NCI-H2227 (cell line): ENCODE measurements at regions not wholly inside any gene's neighbourhood (a gene's known extent, or its start where the extent isn't known, plus 50 kb on each side); places are given as distances from the start of the nearest gene placed in this dataset.
"Not testable (repeated sequence)": the region's sequence is repeated elsewhere in the genome, so short reads cannot be mapped to it uniquely, and the experiment has no call there.

Experiments used
- DNase-seq: peaks from one replicate; lab custom pipeline; 2025; ENCODE audit not compliant: unreplicated experiment; lab: John Stamatoyannopoulos, UW

DNA sequence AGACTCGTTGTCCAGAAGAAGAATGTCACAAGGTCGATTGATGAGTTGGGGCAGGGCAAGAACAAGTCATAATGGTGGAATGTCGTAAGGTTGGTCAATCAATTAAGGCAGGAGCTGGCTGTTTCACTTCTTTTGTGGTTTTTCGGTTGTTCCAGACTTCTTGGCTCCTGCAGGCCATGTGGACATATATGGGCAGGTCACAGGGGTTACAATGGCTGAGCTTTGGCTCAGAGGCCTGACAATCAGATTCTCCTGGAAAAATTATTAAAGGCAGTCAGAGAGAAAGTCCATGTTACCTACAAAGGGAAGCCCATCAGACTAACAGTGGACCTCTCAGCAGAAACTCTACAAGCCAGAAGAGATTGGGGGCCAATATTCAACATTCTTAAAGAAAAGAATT, 785.3 kb downstream of the METTL4 start:
- DNase-seq = not testable (repeated sequence)

DNA sequence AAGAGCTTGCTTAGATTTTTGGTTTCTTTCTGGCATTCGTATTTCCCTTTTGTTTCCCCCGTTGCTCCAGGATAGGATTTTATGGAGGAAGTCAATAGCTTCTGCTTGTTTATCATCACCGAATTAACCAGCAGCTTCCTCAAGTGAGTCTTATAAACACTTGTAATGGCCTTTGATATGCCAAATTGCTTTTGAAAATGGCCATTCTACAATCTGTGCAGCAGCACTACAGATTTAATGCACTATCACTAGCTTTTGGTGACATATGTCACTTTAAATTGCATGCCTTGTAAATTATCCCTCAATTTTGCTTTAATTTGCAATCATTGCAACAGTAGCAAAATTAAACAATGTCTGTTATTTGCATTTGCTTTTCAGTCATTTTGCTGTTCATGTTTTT, 774.7 kb downstream of the METTL4 start:
- DNase-seq = no peak

DNA sequence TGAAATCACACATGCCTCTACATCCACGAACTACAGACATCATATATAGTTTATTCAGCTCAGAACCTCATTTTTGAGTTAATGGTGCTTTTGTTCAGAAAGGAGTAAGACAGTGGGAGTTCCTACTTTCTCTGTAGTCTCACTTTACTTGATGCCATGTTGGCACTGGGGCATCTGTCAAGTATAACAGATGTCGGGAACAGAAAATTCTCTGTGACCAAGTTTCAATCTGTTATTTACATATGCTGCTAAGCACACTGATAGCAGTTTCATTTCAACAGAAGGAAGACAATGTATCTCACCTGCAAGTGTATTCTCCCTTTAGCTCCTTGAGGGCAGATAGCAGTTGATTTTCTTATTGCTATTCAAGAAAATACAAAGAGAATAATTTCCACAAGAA, 774.1 kb downstream of the METTL4 start:
- DNase-seq = no peak

DNA sequence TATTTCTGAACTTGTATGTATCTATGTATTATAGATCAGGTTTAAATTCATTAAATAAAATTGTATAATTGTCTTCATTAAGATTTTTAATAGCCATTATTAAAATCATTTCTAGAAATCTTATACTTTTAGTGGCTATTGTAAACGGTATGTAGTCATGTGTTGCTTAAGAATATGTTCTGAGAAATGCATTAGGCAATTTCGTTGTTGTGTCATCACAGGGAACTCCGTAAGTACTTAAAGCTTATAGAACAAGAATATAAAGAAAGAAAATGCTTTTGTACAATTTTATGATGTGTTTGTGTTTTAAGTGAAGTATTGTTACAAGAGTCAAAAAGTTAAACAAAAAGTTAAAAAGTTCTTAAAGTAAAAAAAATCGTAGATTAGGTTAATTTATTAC, 765.8 kb downstream of the METTL4 start:
- DNase-seq = no peak

DNA sequence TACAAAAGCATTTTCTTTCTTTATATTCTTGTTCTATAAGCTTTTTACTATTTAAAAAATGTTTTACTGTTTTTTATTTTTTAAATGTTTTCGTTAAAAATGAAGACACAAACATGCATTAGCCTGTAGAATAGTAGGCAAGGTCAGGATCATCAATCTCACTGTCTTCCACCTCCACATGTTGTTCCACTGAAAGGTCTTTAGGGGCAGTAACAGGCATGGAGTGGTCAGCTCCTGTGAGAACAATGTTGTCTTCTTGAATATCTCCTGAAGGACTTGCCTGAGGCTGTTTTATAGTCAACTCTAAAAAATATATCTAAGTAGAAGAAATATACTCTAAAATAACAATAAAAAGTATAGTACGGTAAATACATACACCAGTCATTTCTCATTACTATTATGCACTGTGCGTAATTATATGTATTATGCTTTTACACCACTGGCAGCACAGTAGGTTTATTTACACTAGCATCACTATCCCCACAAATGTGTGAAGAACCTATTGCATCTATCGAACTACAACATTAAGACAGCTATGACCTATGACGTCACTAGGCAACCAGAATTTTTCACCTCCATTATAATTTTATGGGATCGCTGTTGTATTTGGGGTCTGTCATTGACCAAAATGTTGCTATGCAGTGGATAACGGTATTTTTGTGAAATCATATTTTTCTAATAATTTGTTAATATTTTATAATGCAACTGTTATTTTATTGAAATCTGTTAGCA, 764.3 kb downstream of the METTL4 start:
- DNase-seq = no peak

DNA sequence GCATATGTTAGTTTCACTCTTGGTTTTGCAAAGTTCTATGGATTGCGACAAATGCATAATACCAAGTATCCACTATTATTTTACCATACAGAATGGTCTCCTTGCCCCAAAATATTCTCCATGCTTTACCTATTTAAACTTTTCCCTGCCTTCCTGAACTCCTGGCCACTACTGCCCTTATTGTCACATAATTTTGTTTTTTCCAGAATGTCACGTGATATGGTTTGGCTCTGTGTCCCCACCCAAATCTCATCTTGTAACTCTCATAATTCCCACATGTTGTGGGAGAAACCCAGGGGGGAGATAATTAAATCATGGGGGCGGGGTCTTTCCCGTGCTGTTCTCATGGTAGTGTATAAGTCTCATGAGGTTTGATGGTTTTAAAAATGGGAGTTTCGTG, 760.0 kb downstream of the METTL4 start:
- no peak for DNase-seq

DNA sequence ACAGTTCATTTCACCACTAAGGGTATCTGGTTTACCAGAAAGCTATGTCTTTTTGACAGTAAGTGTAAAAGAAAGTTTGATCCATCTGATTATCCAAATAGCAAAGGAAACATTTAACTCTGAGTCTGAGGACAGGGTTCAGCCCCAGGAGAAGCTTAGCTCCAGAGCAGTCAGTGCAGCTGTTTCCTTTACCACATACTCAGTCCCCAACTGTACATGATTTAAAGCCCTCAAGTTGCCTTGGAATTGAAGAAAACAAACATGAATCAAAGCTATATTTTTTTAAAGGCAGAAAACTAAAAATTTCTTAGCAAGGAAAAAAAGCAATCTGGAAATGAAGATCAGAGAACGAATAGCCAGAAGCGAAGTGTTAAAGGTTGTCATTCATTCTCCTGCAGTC, 746.0 kb downstream of the METTL4 start:
- DNase-seq = no peak

DNA sequence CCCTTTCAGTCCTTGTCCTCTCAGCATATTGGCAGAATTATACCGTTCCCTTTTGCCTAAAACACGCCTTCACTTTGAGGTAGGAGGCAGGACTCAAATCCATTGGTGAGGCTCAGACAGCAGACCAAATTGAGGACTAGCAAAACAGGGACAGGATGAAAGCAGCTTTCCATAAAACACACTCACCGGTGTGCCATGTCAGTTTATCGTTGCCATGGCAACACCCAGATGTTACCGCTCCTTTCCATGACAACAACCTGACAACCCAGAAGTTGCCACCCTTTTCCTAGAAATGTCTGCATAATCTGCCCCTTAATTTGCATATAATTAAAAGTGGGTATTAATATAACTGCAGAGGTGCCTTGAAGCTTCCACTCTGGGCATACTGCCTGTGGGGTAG, 730.4 kb downstream of the METTL4 start:
- DNase-seq = no peak

DNA sequence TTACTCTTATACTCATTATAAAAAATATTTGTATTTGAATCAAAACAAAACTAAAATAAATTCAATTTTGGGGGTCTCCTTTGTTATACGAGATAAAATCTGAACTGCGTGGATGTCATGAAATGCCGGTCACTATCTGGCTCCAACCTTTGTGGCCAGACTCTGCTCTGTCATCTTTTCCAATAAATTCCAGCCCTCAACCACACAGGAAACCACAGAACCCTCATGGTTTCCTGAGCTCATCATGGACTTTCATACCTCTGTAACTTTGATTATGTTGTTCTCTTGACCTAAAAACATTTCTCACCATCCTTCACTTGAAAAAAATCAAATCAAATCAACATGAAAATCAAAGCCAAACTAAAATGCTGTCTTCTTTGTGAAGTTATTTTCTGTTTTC, 724.7 kb downstream of the METTL4 start:
- DNase-seq = no peak

DNA sequence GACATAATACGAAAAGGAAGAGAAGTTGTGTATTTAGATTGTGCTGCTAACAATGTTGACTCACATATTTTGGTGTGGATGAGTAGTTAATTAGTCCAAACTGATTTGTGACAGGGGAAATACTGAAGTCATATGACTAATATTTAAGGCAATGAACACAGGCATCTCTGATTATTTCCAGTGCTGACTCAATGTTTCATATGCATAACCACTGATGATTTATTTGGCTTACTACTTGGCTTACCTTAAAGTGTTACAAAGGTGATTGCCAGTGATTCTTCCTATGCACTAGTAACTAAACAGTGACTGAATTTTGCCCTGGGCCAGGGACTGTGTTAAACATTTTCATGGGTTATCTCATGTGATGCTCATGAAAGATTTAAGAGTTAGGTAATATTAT, 722.6 kb downstream of the METTL4 start:
- no peak for DNase-seq

DNA sequence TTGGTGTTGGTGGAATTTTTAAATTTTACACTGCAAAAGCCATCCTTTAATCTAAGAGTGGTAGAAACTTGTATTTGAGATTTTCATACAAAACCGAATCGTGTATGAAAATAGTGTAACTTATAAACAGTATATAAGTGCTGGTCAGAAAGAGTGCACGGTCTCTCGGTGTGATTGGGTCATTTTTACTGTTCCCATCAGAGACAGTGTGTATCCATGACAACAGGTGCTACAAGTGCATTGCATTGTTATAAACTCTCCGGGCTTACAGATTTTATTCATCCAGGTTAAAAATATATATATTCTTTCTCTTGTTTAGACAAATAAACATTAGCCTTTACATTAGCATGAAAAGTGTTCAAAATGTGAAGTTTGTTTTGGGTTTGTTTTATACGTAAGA, 721.9 kb downstream of the METTL4 start:
- no peak for DNase-seq

DNA sequence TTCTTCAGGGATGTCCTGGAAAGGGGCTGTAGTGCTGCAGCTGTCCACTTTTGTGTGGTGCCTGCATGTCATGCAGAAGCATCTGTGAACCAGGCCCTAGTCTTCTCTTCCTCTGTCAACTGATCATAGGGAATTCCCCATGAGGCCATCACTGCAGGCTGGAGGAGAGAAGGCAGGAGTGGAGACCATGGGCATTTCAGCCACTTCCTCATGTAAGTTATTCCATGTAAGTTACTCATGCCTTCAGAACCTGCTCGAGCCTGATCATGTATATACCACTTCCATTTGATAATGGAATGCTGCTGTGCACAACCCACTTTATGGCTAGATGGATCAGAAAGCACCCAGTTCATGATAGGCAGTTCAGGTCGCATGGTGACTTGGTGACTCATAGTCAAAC, 714.0 kb downstream of the METTL4 start:
- DNase-seq = not testable (repeated sequence)

DNA sequence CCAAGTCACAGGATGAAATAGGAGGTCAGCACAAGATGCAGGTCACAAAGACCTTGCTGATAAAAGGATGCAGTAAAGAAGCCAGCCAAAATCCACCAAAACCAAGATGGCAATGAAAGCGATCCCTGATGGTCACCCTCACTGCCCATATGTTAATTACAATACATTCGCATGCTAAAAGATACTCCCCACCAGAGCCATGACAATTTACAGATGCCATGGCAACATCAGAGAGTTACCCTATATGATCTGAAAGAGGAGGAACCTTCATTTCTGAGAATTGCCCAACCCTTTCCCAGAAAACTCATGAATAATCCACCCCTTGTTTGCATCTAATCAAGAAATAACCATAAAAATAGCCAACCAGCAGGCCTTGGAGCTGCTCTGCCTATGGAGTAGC, 709.8 kb downstream of the METTL4 start:
- DNase-seq = no peak

DNA sequence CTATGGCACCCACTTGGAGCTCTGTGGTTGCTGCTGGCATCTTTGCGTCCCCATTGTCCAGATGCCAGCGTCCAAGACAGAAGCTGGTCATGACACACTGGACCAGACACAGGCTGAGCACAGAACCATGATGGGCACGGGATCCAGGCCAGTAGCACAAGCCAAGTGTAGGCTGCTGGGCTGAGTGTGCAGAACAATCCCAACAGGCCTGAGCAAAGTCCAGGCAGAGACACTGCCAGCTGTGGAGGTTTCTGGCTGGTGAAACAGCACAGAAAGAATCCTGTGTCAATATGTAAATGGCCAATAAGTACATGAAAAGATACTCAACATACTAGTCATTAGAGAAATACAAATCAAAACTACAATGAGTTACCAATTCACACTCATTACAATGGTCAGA, 705.4 kb downstream of the METTL4 start:
- no peak for DNase-seq

DNA sequence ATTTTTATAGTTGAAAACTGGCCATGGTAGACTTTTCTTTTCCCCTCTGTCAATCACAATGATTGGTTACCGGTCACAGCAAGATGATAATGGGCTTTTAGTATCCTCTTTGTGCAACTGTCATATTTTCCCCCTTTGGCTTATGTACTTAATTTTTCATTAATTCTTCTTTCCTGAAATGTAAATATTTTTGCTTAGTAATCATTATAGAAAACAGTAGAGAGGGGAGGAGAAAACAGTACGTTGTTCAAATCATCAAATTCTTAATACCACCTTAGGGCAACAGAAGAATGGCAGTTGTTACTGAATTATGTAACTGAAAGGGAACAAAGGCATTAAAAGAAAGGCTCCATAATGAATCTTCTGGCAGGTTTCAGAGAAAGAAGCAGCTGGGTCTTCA, 699.0 kb downstream of the METTL4 start:
- no peak for DNase-seq

DNA sequence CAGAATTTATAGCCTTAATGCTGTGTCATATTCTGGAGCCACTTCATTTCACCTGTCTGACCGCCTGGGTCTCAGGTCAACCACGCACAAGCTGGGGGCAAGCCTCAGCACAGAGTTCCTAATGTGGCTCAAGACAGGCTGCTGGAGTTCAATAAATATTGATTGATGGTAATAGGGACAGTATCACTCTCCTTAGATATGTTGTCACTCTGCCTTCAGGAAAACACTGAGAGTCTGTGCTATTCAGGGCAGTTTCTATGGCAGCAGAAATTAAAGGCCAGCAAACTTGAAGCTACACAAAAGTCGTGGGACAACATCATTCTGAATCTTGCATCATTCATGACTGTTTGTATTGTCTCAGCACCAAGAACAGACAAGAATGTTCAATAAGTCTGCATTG, 696.1 kb downstream of the METTL4 start:
- no peak for DNase-seq

DNA sequence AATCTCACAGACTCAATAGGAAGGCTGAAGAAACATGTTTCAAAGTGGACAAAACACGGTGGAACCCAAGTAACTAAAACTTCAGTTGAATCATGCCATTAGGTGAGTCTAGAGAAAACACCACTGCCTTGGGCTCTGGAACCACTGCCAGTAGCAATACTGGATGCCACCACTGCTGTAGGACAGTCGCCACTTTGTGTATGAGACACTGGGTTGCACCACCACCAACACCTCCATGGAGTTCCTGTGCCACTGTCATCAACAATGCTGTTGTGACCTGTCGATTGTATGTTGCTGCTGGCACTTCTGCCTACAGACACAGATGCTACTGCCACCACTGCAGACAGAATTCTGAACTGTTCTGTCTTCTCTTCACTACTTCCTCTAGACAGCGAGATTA, 686.7 kb downstream of the METTL4 start:
- DNase-seq = no peak

DNA sequence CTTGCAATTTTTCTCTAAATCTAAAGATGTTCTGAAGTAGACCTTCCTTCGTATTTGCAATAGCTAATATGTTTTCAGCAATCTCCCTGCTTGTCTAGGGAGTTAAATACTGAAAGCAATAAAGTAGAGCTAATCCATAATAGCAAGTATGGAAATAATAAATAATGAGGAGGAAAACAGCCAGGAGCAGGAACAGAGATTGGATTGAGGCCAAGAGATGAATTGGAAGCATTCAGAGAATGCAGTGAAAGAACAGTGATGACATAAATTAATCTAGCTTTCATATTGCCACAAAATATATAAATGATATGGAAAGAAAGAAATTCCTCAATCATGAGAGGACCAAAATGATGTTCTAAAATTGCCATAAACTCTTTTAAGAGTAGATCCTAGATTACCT, 679.7 kb downstream of the METTL4 start:
- DNase-seq = no peak

DNA sequence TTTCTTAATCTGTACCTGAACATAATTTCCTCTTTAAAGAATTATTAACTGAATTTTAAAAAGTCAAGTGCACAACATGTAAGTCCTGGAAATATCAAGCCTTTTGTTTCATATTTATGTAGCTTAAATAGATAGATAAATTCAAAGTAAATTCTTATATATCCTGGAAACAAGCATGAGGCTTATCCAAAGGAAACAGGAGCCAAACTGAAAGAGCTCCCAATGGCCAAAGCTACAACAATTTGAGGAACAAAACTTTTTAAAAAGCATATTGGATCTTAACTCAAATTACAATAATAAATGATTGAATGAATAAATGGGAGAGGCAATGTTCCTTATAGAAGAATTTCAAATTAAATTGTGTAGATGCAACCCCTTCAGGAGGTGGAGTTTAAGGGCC, 679.1 kb downstream of the METTL4 start:
- no peak for DNase-seq

DNA sequence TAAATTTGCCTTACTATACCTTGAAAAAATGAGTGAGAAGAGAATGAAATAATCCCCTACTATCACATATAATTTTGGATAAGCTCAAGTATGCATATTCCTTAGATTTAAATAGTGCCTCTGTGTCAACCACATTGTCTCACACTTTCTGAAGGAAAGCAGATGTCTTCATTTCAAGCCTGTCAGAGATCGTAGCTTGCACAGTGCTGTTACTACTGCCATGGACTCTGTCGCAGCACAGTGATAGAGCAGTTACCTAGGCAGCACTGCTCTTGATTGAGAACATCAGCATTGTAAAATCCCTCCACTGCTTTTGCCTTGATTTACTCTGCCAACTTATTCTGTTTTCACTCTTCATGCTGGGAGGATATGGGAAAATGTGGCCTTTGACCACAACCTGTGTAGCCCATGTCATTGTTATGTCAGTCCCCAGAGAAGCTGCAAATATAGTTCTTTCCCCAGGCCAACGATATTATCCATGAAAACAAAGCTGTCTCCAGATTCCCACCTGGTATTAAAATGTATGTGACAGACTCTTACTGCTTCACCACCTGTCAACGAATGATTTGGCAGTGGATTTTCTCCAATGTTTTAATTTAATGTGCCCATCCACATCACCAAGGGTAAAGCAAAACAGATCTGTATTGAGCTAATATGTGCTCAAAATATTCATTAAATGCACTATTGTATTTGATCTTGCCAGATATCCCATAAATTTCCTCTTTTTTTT, 675.7 kb downstream of the METTL4 start:
- DNase-seq = no peak

DNA sequence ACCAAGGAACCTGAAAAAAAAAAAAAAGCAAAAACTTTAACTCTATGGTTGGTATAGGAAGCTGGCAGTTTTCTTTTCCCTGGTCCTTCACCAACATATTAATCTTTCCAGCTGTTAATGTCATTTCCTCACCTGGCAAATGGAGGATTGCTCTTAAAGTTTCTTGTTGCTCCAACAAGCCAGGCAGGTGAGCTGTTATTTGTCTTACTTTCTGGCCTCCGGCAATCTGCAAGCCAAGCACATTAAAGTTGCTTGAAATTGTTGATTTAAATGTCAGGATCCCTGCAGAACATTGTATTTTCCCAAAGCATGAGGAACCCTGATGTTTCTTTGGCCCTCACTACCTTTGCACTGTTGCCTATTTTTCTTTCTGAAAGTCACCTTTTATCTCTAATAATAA, 664.9 kb downstream of the METTL4 start:
- DNase-seq = no peak

DNA sequence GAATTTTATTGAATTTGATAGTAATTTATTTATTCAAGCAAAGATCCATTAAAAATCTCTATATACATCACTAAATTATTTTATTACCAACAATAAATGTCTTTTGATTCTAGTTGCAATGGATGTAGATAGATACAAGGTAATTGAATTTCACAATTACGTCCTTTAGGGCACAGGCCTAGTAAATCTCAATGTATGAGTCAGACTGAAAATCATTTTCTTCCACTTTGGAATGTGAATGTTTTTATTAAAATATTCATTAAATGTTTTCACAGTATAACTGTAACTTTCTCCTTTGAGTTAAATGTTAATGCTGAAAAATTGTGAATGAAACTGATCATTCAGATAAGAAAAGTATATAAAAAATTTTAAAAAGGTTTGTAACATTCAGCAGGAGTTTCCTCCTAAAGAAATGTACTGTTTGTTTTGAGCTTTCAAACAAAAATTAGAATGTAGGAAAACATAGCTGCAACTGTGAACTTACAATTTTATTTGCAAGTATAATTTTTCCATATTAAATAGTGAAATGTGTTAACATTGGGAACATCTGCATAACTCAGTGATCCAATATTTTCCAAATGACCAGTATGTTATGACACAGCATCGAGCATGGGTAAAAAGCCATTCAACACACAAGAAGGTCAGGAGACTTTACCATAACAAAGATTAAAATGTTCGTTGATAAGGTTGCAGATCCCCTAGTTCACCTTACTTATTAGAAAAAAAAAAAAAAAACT, 663.7 kb downstream of the METTL4 start:
- DNase-seq = no peak
